ENCODE measurements at regions not wholly inside any gene's neighbourhood (a gene's known extent, or its start where the extent isn't known, plus 50 kb on each side); places are given as distances from the start of the nearest gene placed in this dataset.

DNA sequence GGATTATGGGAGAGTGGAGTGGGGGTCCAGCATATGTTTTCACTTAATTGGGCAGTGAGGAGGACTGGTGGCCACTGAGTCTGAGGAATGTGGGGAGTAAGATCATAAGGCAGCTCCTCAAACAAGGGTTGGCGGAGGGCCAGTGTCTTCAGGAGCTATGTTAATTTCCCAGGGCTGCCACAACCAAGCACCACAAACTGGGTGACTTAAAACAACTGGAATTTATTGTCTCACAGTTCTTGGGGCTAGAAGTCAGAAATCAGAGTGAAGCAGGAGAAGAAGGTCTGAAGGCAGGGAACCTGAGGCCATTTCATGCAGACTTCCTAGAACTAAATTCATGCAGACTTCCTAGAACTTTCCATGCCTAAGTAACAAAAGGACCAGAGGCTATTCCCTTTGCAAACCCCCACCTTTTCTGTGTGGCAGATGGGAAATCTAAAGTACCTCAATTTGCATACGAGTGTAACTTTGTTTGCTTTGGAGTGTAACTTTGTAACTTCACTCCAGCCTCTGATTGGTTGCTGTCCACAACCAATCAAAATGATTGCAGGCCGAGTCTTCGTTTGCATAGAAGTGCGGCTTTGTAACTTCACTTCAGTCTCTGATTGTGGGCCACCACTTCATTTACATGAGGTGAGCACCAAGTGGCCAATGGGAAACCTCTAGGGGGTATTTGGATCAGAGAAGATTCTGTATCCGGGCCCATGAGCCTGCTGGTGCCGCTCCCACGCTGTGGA lies 50.5 kb upstream of the ZBED5 start:
- TF ChIP-seq CTCF (conservative IDR thresholded peaks at IDR 0.05) (no peak), ZFX (IDR thresholded peaks at IDR 0.05) (no peak)
